H9 (cell line): ENCODE measurements at regions not wholly inside any gene's neighbourhood (a gene's known extent, or its start where the extent isn't known, plus 50 kb on each side); places are given as distances from the start of the nearest gene placed in this dataset.

Experiments
- DNase-seq: peaks from one replicate; pipeline ENCODE4 v3.0.0-alpha.2; 2017
- H2AFZ ChIP-seq: one replicate; pipeline ENCODE4 v1.6.1; 2013; ENCODE audit warnings: mild to moderate bottlenecking, low read length, control low read depth, moderate library complexity
- H2AK5ac ChIP-seq: 2 replicates; pipeline ENCODE4 v1.6.1; 2013; ENCODE audit warnings: low read length, control low read depth, mixed read lengths; ENCODE audit not compliant: insufficient read length
- H2BK120ac ChIP-seq: one replicate; pipeline ENCODE4 v1.6.1; 2013; ENCODE audit warnings: low read depth, mild to moderate bottlenecking, low read length, control low read depth, inconsistent platforms; ENCODE audit not compliant: poor library complexity, severe bottlenecking
- H2BK12ac ChIP-seq: 2 replicates; pipeline ENCODE4 v1.6.1; 2013; ENCODE audit warnings: low read length, control low read depth, mixed read lengths, low read depth; ENCODE audit not compliant: insufficient read length
- H2BK15ac ChIP-seq: 2 replicates; pipeline ENCODE4 v1.6.1; 2013; ENCODE audit warnings: low read depth, low read length, control low read depth
- H2BK20ac ChIP-seq: one replicate; pipeline ENCODE4 v1.6.1; 2013; ENCODE audit warnings: low read depth, mild to moderate bottlenecking, low read length, control low read depth, inconsistent platforms; ENCODE audit not compliant: poor library complexity, severe bottlenecking
- H2BK5ac ChIP-seq: 2 replicates; pipeline ENCODE4 v1.6.1; 2013; ENCODE audit warnings: low read length, control low read depth, mixed read lengths; ENCODE audit not compliant: insufficient read length
- H3K14ac ChIP-seq: 2 replicates; pipeline ENCODE4 v1.6.1; 2013; ENCODE audit warnings: low read length, control low read depth; ENCODE audit not compliant: insufficient read depth
- H3K18ac ChIP-seq: 2 replicates; pipeline ENCODE4 v1.6.1; 2013; ENCODE audit warnings: low read depth, mild to moderate bottlenecking, mixed read lengths, low read length, control low read depth; ENCODE audit not compliant: insufficient read length
- H3K23ac ChIP-seq: 2 replicates; pipeline ENCODE4 v1.6.1; 2013; ENCODE audit warnings: low read length, control low read depth, mixed read lengths, low read depth; ENCODE audit not compliant: insufficient read length
- H3K23me2 ChIP-seq: 2 replicates; pipeline ENCODE4 v1.6.1; 2013; ENCODE audit warnings: low read depth, mild to moderate bottlenecking, mixed read lengths, low read length, control low read depth; ENCODE audit not compliant: insufficient read length, poor library complexity, severe bottlenecking
- H3K27ac ChIP-seq: 2 replicates; pipeline ENCODE4 v1.5.1; 2013; ENCODE audit warnings: low read length, control low read depth, mixed read lengths, low read depth; ENCODE audit not compliant: insufficient read length
- H3K27me3 ChIP-seq: 2 replicates; pipeline ENCODE4 v1.6.1; 2013; ENCODE audit warnings: low read length, control low read depth, inconsistent platforms; ENCODE audit not compliant: insufficient read depth
- H3K4ac ChIP-seq: 2 replicates; pipeline ENCODE4 v1.6.1; 2013; ENCODE audit warnings: low read depth, mild to moderate bottlenecking, control low read depth, inconsistent platforms, low read length, moderate library complexity
- H3K4me1 ChIP-seq: 2 replicates; pipeline ENCODE4 v1.6.1; 2013; ENCODE audit warnings: low read length, control low read depth, inconsistent platforms; ENCODE audit not compliant: insufficient read depth
- H3K4me2 ChIP-seq: 2 replicates; pipeline ENCODE4 v1.6.1; 2013; ENCODE audit warnings: low read length, control low read depth, mixed read lengths; ENCODE audit not compliant: insufficient read length, insufficient read depth
- H3K56ac ChIP-seq: 2 replicates; pipeline ENCODE4 v1.6.1; 2013; ENCODE audit warnings: low read depth, mild to moderate bottlenecking, mixed read lengths, low read length, control low read depth; ENCODE audit not compliant: insufficient read length
- H3K79me1 ChIP-seq: 2 replicates; pipeline ENCODE4 v1.6.1; 2013; ENCODE audit warnings: low read depth, mild to moderate bottlenecking, moderate library complexity, low read length, control low read depth, inconsistent platforms; ENCODE audit not compliant: insufficient read depth, poor library complexity, severe bottlenecking
- H3K79me2 ChIP-seq: 2 replicates; pipeline ENCODE4 v1.6.1; 2013; ENCODE audit warnings: low read length, control low read depth, inconsistent platforms; ENCODE audit not compliant: insufficient read depth
- H3K9ac ChIP-seq: 2 replicates; pipeline ENCODE4 v1.6.1; 2013; ENCODE audit warnings: low read length, control low read depth, mixed read lengths; ENCODE audit not compliant: insufficient read length; ENCODE audit errors: extremely low read depth
- H3K9me3 ChIP-seq: one replicate; pipeline ENCODE4 v1.6.1; 2013; ENCODE audit warnings: low read depth, low read length, inconsistent platforms; ENCODE audit not compliant: control insufficient read depth
- H3T11ph ChIP-seq: one replicate; pipeline ENCODE4 v1.6.1; 2013; ENCODE audit warnings: mild to moderate bottlenecking, low read length, control low read depth, inconsistent platforms
- H4K20me1 ChIP-seq: one replicate; pipeline ENCODE4 v1.6.1; 2013; ENCODE audit not compliant: control insufficient read depth, insufficient read length, insufficient read depth
- H4K5ac ChIP-seq: 2 replicates; pipeline ENCODE4 v1.6.1; 2013; ENCODE audit warnings: low read depth, mild to moderate bottlenecking, mixed read lengths, low read length, control low read depth; ENCODE audit not compliant: insufficient read length
- H4K8ac ChIP-seq: replicated peaks from 2 replicates; pipeline ENCODE4 v1.6.1; 2013; ENCODE audit warnings: low read length, control low read depth, mixed read lengths, low read depth; ENCODE audit not compliant: insufficient read length
- H4K91ac ChIP-seq: 2 replicates; pipeline ENCODE4 v1.6.1; 2013; ENCODE audit warnings: low read depth, mild to moderate bottlenecking, moderate library complexity, mixed read lengths, low read length, control low read depth; ENCODE audit not compliant: insufficient read length
- H3K27ac Mint-ChIP-seq, 3 experiments: 2 replicates in 2 of 3; 3 replicates in 1 of 3; pipeline ENCODE4 v1.8.0; 2020 to 2021; ENCODE audit warnings: mixed read lengths in 3 of 3, mild to moderate bottlenecking in 1 of 3, moderate library complexity in 1 of 3
- H3K27me3 Mint-ChIP-seq: 2 replicates; pipeline ENCODE4 v1.8.0; 2021; ENCODE audit warnings: low read depth, mild to moderate bottlenecking, moderate library complexity, mixed read lengths
- H3K36me3 Mint-ChIP-seq, 3 experiments: 2 replicates in 2 of 3; 3 replicates in 1 of 3; pipeline ENCODE4 v1.8.0; 2020 to 2021; ENCODE audit warnings: low read depth in 3 of 3, mixed read lengths in 3 of 3; ENCODE audit not compliant: insufficient read depth in 1 of 3
- H3K4me1 Mint-ChIP-seq, 2 experiments: 2 replicates each; pipeline ENCODE4 v1.8.0; 2020; ENCODE audit warnings: mixed read lengths in 2 of 2
- H3K4me3 Mint-ChIP-seq, 2 experiments: 2 replicates in 1 of 2; 3 replicates in 1 of 2; pipeline ENCODE4 v1.8.0; 2020 to 2021; ENCODE audit warnings: mild to moderate bottlenecking in 2 of 2, mixed read lengths in 2 of 2, moderate library complexity in 1 of 2
- H3K9me3 Mint-ChIP-seq, 2 experiments: 2 replicates in 1 of 2; 3 replicates in 1 of 2; pipeline ENCODE4 v1.8.0; 2020; ENCODE audit warnings: mild to moderate bottlenecking in 2 of 2, mixed read lengths in 2 of 2, moderate library complexity in 1 of 2
- WGBS: extraction: QIAGEN DNeasy Blood & Tissue Kit; methylation state at CpG from one replicate; pipeline ENCODE4 v1.1.7; 2013; ENCODE audit warnings: missing lambda C conversion rate, low lambda C conversion rate, mixed read lengths; ENCODE audit not compliant: insufficient read length; ENCODE audit errors: extremely low coverage; 5-methylcytosine and 5-hydroxymethylcytosine counted together
- TF ChIP-seq, protein P1 (sequence below): fragments of 200-600 bp; sonication (generic); conservative IDR thresholded peaks from 3 replicates; pipeline ENCODE4 v1.8.0; 2021; ENCODE audit warnings: antibody characterized with exemption, mild to moderate bottlenecking

DNA sequence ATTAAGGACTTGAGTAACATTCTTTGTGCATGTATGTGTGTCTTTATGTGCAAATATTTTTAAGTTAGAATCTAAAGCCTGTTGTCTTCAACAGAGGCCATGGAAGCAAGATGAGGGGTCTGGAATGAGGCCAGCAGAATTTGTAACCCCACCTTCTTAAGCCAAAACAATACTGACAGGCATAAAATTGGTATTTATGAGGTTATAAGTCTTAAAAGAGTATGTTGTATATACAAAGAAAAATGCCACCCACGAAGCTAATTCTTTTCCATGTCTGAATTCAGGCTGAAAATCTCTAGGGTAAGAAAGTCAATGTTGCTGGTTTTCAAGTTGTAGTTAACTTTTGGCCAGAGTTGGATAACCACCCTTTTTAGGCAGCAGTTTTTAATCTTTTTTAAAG, 86.2 kb upstream of the TMTC1 start:
- Histone ChIP-seq H3K9ac (no peak overlapping the region), H3K79me2 (no peaks in the 10 kb centered on the region), H3K18ac (no peak overlapping the region), H2BK15ac (no peak overlapping the region), H2BK20ac (no peak overlapping the region), H2BK5ac (no peak overlapping the region), H4K5ac (no peak overlapping the region), H3K23ac (no peak overlapping the region), H3K4me1 (peaks cover 4% of the 10 kb centered on the region; the same call in 1 of the 2 replicates), H2AK5ac (no peak overlapping the region), H3K4me2 (no peak overlapping the region), H3K27ac (no peak overlapping the region), H3K23me2 (no peaks in the 10 kb centered on the region), H3K9me3 (no peaks in the 10 kb centered on the region), H4K20me1 (no peaks in the 10 kb centered on the region), H2AFZ (no peak overlapping the region), H3K27me3 (peaks cover under 1% of the 10 kb centered on the region; the same call in 1 of the 2 replicates), H2BK120ac (no peak overlapping the region), H4K8ac (no peak overlapping the region), H3K4ac (no peak overlapping the region), H3K79me1 (no peaks in the 10 kb centered on the region), H2BK12ac (no peak overlapping the region), H3K14ac (no peak overlapping the region), H4K91ac (no peak overlapping the region), H3K56ac (no peak overlapping the region), H3T11ph (no peak overlapping the region)
- TF ChIP-seq, protein P1, sequence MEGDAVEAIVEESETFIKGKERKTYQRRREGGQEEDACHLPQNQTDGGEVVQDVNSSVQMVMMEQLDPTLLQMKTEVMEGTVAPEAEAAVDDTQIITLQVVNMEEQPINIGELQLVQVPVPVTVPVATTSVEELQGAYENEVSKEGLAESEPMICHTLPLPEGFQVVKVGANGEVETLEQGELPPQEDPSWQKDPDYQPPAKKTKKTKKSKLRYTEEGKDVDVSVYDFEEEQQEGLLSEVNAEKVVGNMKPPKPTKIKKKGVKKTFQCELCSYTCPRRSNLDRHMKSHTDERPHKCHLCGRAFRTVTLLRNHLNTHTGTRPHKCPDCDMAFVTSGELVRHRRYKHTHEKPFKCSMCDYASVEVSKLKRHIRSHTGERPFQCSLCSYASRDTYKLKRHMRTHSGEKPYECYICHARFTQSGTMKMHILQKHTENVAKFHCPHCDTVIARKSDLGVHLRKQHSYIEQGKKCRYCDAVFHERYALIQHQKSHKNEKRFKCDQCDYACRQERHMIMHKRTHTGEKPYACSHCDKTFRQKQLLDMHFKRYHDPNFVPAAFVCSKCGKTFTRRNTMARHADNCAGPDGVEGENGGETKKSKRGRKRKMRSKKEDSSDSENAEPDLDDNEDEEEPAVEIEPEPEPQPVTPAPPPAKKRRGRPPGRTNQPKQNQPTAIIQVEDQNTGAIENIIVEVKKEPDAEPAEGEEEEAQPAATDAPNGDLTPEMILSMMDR: no peak
- WGBS: no CpG with 5 or more reads among the region's 1 CpG
- H3K4me3 Mint-ChIP-seq: no peak overlapping the region
- H3K4me1 Mint-ChIP-seq: peaks cover 8 to 12% of the 10 kb centered on the region in 2 experiments; a peak in 3 of 4 replicates
- no peak for DNase-seq
- H3K27me3 Mint-ChIP-seq: peaks cover 20% of the 10 kb centered on the region
- H3K9me3 Mint-ChIP-seq: no peaks in the 10 kb centered on the region; a peak in 1 of 5 replicates
- no peaks in the 10 kb centered on the region for H3K36me3 Mint-ChIP-seq
- H3K27ac Mint-ChIP-seq: no peak overlapping the region
